ENCODE measurements at regions not wholly inside any gene's neighbourhood (a gene's known extent, or its start where the extent isn't known, plus 50 kb on each side); places are given as distances from the start of the nearest gene placed in this dataset.

DNA sequence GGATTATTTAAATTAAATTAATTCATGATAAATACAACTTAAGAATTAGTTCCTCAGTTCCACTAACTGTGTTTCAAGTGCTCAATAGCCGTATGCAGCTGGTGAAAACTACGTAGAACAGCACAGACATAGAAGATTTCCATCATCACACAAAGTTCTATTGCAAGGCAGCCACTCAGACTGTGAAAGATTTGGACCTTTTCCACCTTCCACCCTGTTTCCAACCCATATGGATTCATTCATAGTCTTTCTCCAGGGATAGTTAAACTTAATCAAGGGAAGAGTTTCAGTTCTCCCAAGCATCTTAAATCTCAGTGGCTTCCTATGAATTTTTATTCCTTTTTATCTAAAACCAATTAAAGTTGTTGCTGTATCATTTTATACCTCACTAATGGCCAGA is 2030.8 kb downstream of the SUCLG1 start:
- WGBS, 3 donors, result 73 to 95% (median 89%) methylated on average over 2 of the region's 2 CpGs
- no peak for TF ChIP-seq POLR2A (IDR thresholded peaks at IDR 0.05)
- TF ChIP-seq, protein P1, sequence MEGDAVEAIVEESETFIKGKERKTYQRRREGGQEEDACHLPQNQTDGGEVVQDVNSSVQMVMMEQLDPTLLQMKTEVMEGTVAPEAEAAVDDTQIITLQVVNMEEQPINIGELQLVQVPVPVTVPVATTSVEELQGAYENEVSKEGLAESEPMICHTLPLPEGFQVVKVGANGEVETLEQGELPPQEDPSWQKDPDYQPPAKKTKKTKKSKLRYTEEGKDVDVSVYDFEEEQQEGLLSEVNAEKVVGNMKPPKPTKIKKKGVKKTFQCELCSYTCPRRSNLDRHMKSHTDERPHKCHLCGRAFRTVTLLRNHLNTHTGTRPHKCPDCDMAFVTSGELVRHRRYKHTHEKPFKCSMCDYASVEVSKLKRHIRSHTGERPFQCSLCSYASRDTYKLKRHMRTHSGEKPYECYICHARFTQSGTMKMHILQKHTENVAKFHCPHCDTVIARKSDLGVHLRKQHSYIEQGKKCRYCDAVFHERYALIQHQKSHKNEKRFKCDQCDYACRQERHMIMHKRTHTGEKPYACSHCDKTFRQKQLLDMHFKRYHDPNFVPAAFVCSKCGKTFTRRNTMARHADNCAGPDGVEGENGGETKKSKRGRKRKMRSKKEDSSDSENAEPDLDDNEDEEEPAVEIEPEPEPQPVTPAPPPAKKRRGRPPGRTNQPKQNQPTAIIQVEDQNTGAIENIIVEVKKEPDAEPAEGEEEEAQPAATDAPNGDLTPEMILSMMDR (IDR thresholded peaks at IDR 0.05), result no peak
- intact Hi-C loops (cut with DNase I), result no loop called here
- no peak for DNase-seq
- Histone ChIP-seq H3K27me3 (no peaks in the 10 kb centered on the region), H3K27ac (no peak overlapping the region), H3K9me3 (no peaks in the 10 kb centered on the region), H3K36me3 (no peaks in the 10 kb centered on the region), H3K4me3 (no peak overlapping the region), H3K4me1 (ENCODE audit: insufficient read depth) (no peaks in the 10 kb centered on the region)

- no peak for DNase-seq
- Histone ChIP-seq H3K27ac (no peak overlapping the region), H3K36me3 (no peaks in the 10 kb centered on the region), H3K27me3 (no peaks in the 10 kb centered on the region), H3K4me3 (no peak overlapping the region), H3K4me1 (ENCODE audit: insufficient read depth) (no peaks in the 10 kb centered on the region), H3K9me3 (no peaks in the 10 kb centered on the region)
- intact Hi-C loops (cut with DNase I), result no loop called here
- TF ChIP-seq POLR2A (IDR thresholded peaks at IDR 0.05) (no peak), EP300 (IDR thresholded peaks at IDR 0.05) (no peak)
- TF ChIP-seq, protein P1 (IDR thresholded peaks at IDR 0.05), result no peak
- WGBS, 3 donors, result 5 to 18% (median 6%) methylated on average over 3 of the region's 3 CpGs
These were observed 2047.1 kb downstream of the SUCLG1 start for GRCh38 chr2:82412021-82412420.

DNA sequence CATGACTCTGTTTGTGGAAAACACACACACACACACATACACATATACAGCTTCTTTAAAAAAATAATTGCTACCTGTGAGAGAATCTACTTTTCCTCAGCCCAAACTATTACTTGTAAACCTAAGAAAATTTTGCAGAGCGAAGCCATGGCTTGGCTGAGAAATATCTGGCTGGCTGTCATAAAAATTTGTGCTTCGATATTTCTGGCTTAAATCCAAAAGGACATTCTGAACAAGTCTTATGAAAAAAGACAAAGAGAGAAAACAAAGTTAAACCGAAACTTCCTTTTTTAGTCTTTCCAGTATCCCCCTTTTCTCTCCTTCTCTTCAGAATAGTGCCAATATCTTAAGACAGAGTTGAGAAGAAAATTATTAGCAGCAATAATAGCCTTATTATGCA is 2048.0 kb downstream of the SUCLG1 start:
- Histone ChIP-seq H3K9me3 (no peaks in the 10 kb centered on the region), H3K27ac (no peak overlapping the region), H3K36me3 (no peaks in the 10 kb centered on the region), H3K4me1 (ENCODE audit: insufficient read depth) (no peaks in the 10 kb centered on the region), H3K27me3 (no peaks in the 10 kb centered on the region), H3K4me3 (no peak overlapping the region)
- intact Hi-C loops (cut with DNase I), result no loop called here
- 2 to 7% (median 5%) methylated on average over 3 of the region's 3 CpGs for WGBS, 3 donors
- DNase-seq, result no peak
- TF ChIP-seq POLR2A (IDR thresholded peaks at IDR 0.05) (no peak), EP300 (IDR thresholded peaks at IDR 0.05) (no peak)
- TF ChIP-seq, protein P1 (IDR thresholded peaks at IDR 0.05), result no peak

- intact Hi-C loops (cut with DNase I), result no loop called here
- Histone ChIP-seq H3K27ac (no peak overlapping the region), H3K4me3 (no peak overlapping the region), H3K4me1 (ENCODE audit: insufficient read depth) (no peaks in the 10 kb centered on the region), H3K9me3 (no peaks in the 10 kb centered on the region), H3K36me3 (no peaks in the 10 kb centered on the region), H3K27me3 (no peaks in the 10 kb centered on the region)
- no peak for DNase-seq
- TF ChIP-seq, protein P1 (IDR thresholded peaks at IDR 0.05), result no peak
- 63 to 76% (median 67%) methylated on average over 10 of the region's 10 CpGs for WGBS, 3 donors
These were observed 2063.5 kb downstream of the SUCLG1 start for GRCh38 chr2:82395531-82395930.

DNA sequence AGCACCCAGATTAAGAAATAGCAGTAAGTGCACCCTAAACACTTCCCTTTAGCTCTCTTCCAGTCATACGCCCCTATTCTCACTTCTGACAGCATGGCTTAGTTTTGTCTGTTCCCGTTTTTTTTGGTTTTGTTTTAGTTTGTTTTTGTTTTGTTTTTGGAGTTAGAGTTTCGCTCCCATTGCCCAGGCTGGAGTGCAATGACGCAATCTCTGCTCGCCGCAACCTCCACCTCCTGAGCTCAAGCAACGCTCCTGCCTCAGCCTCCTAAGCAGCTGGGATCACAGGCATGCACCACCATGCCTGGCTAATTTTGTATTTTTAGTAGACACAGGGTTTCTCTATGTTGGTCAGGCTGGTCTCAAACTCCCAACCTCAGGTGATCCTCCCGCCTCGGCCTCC is 2067.7 kb downstream of the SUCLG1 start:
- intact Hi-C loops (cut with DNase I), result no loop called here
- TF ChIP-seq POLR2A (IDR thresholded peaks at IDR 0.05) (no peak), EP300 (IDR thresholded peaks at IDR 0.05) (no peak)
- TF ChIP-seq, protein P1 (IDR thresholded peaks at IDR 0.05), result no peak

More for the DNA sequence above, 2067.7 kb downstream of the SUCLG1 start:
- H3K36me3 ChIP-seq, result no peaks in the 10 kb centered on the region
- H3K9me3 ChIP-seq, result no peaks in the 10 kb centered on the region
- no peaks in the 10 kb centered on the region for H3K27me3 ChIP-seq
- WGBS, 3 donors, result 83 to 93% (median 85%) methylated on average over 9 of the region's 9 CpGs
- H3K27ac ChIP-seq, result no peak overlapping the region
- no peak overlapping the region for H3K4me3 ChIP-seq
- DNase-seq, result no peak
- no peaks in the 10 kb centered on the region for H3K4me1 ChIP-seq (ENCODE audit: insufficient read depth)

Measured in ovary (tissue), 7 donors.